Stimulated activated CD8-positive, alpha-beta memory T cell treated with anti-CD3 and anti-CD28 coated beads, Interleukin-15, amount 100 ng/mL, for 4 hours (primary cell): ENCODE measurements at regions not wholly inside any gene's neighbourhood (a gene's known extent, or its start where the extent isn't known, plus 50 kb on each side); places are given as distances from the start of the nearest gene placed in this dataset.

Experiments used
- DNase-seq, 2 donors: peaks; one replicate each; pipeline ENCODE4 v3.0.0-alpha.2; 2020; ENCODE audit warnings: low read depth in 2 of 2

DNA sequence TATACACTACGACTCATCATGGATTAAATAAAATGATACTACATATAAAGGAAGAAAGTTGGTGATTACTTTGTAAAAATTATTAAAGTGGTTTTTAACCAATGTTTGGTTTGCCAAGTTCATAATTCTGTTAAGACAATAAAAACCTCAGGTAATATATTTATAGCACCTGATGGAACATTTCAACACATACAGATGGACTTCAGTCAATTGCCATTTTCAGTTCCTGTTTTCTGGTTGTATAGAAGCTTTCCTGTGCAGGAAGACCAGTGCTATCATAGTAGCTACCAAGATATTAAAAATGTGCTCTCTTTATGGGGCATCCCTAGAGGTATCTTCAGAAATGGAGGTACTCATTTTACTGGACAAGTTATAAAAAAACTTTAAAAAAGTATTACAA lies 1686.4 kb downstream of the GRIK2 start:
- DNase-seq, result no peak

DNA sequence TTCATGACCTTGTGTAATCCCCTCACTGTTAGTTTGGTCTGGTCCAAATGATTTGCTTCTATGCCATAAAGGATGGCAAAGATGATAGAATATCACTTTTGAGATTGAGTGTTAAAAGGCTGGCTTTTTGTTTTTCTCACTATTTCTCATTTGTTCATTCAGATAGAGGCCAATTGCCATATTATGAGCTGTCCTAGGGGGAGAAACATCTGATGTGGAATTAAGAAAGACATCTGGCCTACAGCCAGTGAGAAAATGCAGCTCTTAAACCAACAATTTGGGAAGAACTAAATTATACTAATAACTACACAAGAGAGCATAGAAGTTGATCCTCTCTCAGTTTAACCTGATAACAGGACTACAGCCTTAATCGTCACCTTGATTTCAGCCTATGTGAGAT lies 1668.6 kb downstream of the GRIK2 start:
- no peak for DNase-seq

GRCh38 chr6:103047567-103047966 lies 1654.1 kb downstream of the GRIK2 start:
- no peak for DNase-seq

GRCh38 chr6:103042336-103042735 lies 1648.8 kb downstream of the GRIK2 start:
- no peak for DNase-seq

DNA sequence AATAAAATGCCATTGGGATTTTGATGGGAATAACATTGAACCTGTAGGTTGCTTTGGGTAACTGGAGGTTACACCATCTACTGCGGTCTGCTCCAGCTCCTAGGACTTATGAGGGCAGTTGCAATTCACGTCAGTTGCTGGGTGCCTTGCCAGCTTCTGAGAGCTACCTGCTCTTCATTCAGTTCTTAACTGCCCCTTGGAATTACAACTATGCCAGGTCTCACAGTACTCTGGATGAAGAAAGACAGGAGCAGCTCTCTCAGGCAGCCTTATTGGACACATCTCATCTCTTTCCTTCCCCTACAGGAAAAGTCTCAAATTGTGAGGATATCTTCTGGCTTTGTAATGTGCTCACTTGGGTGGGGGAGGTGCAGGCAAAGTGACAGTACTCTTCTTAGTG lies 1643.3 kb downstream of the GRIK2 start:
- no peak for DNase-seq

GRCh38 chr6:103027271-103027931 lies 1633.9 kb downstream of the GRIK2 start:
- DNase-seq, result no peak

- no peak for DNase-seq
Measured at GRCh38 chr6:103018426-103018825, 1624.9 kb downstream of the GRIK2 start.

GRCh38 chr6:103017878-103018277 lies 1624.4 kb downstream of the GRIK2 start:
- DNase-seq, result no peak

DNA sequence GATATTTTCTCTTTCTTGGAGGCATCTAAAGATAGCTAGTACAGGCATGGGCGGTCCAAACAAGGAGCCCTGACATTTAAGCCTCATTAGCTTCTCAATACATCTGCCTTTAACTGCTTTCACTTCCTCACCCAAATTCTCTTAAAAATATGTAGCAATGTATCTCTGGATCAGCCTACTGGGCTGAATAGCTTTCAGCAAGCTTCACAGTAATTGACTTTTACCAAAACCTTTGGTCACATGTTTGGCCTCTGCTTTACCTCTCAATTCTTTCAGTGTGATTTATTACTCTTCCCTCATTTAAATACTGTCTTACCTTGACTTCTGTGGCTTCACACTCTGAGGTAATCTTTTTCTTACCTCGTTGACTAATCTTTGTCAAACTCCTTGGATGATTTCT lies 1618.1 kb downstream of the GRIK2 start:
- no peak for DNase-seq

GRCh38 chr6:103002282-103002681 lies 1608.8 kb downstream of the GRIK2 start:
- no peak for DNase-seq

GRCh38 chr6:103001724-103002123 lies 1608.2 kb downstream of the GRIK2 start:
- DNase-seq, result no peak

DNA sequence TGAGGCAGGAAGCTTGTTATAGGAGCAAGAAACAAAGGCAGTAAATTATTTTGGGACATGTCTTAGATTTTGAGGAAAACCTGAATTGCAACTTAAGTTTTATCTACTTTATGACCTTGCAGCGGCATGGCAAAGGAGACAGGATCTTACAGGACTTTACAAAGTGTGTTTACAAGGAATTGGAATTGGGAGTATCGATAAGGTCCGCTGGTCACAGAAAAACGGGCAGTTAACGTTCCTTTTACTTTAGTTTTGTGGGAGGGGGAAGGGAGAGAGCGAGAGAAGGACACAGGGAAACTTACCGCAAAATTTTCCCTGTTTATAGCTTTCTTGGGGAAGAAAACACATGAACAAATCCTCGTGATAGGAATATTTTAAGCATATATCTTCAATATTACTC lies 1607.2 kb downstream of the GRIK2 start:
- DNase-seq, result no peak

DNA sequence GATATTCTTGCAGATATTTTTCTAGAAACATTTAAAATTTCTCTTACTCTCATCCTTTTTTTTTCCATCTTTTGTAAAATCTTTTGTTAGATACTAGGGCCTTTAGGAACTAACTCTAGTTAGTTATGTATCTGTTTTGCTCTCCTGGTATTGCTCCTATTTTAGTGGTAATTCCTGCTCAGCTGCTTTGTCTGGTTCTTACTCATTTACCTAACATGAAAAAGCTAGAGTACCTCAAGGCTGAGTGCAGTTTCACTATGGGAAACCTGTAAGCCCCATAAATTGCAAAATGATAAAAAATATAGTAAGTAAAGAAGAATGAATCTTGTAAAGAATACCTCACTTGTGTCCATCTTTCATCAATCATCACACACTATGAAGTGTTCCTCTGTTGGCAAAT lies 1602.0 kb downstream of the GRIK2 start:
- DNase-seq, result no peak

DNA sequence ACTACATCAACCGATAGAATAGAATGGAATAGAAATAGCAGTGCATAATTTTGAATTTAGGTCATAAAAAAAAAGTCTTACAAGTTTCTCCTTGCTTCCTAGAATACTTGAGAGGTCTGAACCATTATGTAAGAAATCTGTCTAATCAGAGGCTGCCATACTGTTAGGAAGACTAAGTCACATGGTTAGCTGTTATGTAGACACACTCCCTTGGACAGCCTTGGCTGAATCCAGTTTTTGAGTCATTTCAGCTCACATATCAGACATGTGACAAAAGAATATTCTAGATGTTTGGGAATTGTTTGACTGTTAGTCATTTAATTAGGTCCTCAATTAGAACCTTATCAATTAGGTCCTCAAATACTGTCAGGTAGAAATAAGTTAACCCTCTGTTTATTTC lies 1601.4 kb downstream of the GRIK2 start:
- DNase-seq, result no peak

DNA sequence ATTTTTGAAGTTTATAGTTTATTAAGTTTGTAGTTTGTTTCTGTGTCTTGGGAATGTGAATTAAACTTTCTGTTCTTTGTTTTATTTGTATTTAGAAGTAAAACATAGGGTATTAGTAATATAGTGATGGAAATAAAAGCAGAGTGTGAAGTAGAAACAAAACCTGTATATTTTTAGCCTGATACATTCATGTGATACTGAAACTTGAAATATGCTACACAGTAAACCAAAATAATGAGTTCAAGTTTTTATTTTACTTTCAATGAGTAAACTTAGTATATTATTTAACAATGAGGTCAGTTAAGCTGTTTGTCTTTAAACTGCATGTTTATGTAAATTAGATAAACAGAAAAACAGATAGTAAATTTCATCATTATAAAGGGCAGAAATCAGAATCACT lies 1592.6 kb downstream of the GRIK2 start:
- DNase-seq, result no peak

DNA sequence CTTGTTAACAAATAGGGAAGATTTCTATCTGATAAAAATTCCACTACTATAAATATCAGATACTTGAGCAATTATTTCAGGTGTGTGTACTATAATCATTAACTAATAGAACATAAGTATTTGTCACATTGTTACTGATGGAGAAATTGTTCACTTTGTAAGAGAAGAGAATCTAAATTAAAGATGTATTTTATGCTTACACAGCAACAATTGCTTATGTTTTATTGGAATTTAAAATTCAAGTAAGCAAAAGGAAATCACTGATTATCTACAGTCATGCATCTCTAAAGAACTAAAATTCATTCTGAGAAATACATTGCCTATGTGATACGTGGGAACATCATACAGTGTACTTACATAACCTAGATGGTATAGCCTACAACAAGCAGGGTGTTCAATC lies 1590.8 kb downstream of the GRIK2 start:
- DNase-seq, result no peak

GRCh38 chr6:102981490-102982015 lies 1588.0 kb downstream of the GRIK2 start:
- DNase-seq, result no peak

DNA sequence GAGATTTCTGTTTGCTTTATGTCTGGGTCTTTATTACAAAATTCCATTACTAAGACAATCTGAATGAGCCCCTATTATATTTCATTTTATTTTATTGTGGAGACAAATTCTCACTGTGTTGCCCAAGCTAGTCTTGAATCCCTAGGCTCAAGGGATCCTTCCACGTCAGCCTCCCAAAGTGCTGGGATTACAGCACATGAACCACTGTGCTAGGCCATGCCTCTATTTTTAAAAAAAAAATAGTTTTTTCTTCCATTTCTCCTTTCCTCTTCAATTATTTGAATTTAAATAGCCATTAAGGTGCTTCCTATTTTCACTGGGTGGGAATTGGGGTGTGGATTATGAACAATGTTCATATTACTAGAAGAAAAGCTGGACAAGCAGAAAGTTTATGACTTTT lies 1587.4 kb downstream of the GRIK2 start:
- DNase-seq, result no peak

- no peak for DNase-seq
Measured at GRCh38 chr6:102961902-102962301, 1568.4 kb downstream of the GRIK2 start.

GRCh38 chr6:102950967-102951366 lies 1557.5 kb downstream of the GRIK2 start:
- DNase-seq, result no peak

DNA sequence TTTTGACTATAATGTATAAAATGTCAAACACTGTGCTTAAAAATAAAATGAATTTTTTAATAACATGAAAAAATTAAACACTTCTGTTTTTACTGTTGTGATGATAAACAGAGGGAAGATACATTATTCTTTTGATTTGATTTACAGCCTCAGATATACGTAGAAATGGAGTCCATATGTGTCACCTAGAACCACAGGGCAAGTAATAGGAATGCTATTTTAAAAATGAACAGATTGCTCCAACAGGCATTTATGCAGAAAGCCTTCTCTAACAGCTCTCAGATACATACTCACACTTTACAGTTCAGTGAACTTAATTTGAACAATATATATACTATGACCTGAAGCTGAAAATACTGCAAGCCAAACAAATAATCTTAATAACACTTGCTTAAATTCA lies 1551.0 kb downstream of the GRIK2 start:
- no peak for DNase-seq

DNA sequence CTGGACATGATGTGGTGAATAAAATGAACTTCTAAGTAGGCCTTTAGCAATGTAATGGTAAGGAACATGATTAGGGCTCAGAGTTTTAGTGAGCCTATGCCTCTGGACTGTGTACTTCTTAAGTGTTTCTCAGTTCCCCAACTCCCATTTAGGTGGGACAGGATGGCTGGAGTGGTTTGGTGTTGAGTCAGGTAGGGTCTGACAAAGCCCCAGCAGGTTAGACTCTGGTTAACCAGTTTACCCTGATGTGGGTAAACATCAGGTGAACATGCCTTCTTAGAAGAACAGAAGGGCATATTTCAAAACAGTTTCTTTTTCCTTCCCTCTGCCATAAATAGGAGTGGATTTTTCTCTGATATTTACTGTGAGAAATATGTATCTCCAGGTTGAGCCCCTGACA lies 1548.7 kb downstream of the GRIK2 start:
- DNase-seq, result no peak

DNA sequence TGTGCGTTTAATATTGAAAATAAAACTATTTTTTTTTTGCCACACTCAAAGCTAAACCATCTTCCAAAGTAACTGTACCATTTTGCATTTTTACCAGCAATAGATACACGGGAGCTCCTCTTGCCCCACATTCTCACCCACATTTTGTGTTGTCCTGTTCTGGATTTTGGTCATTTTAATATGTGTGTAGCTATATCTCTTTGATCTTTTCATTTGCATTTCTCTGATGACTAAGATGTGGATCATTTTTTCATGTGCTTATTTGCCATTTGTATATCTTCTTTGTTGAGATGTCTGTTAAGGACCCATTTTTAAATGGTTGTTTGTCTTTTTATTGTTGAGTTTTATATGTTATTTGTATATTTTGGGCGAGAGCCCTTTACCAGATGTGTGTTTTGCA lies 1543.5 kb downstream of the GRIK2 start:
- no peak for DNase-seq

- no peak for DNase-seq
Measured at GRCh38 chr6:102928109-102928508, 1534.6 kb downstream of the GRIK2 start.
